PC-9 (cell line): ENCODE measurements at regions not wholly inside any gene's neighbourhood (a gene's known extent, or its start where the extent isn't known, plus 50 kb on each side); places are given as distances from the start of the nearest gene placed in this dataset.
"Not testable (repeated sequence)": the region's sequence is repeated elsewhere in the genome, so short reads cannot be mapped to it uniquely, and the experiment has no call there.

Experiments
- BruUV-seq: library from RNA; stranded (reverse); fragments of 400-500 nt; replicated peaks from 2 replicates; lab custom pipeline; 2021; lab: Mats Ljungman, UMichigan
- CTCF ChIA-PET: fragments of 300-600 bp; sonication (Branson Sonifier 250); formaldehyde crosslinking; loops from one replicate; lab custom pipeline; 2022; ENCODE audit warnings: antibody characterized with exemption; lab: Charles Lee
- POLR2A ChIA-PET: fragments of 300-600 bp; sonication (Branson Sonifier 250); formaldehyde crosslinking; loops from one replicate; lab custom pipeline; 2022; ENCODE audit warnings: antibody characterized with exemption; ENCODE audit not compliant: unreplicated experiment; lab: Charles Lee
- DNase-seq, 2 experiments: peaks; one replicate each; pipeline versions ENCODE4 v3.0.0 to v3.0.0-alpha.2; 2015 to 2022; ENCODE audit warnings: mixed read lengths in 1 of 2
- H2AFZ ChIP-seq: fragments of 200-600 bp; sonication (generic); 2 replicates; pipeline ENCODE4 v1.8.1; 2017; ENCODE audit warnings: antibody characterized with exemption
- H3F3A ChIP-seq: fragments of 200-600 bp; sonication (generic); 2 replicates; pipeline ENCODE4 v1.8.1; 2017; ENCODE audit warnings: antibody characterized with exemption, mild to moderate bottlenecking, low read depth; ENCODE audit not compliant: insufficient read depth
- H3K27ac ChIP-seq: fragments of 200-600 bp; sonication (generic); 2 replicates; pipeline ENCODE4 v1.6.1; 2016; ENCODE audit warnings: mixed run types
- H3K27me3 ChIP-seq: fragments of 200-600 bp; sonication (generic); 2 replicates; pipeline ENCODE4 v1.6.1; 2016; ENCODE audit warnings: low read depth, mixed run types; ENCODE audit not compliant: insufficient read depth
- H3K36me3 ChIP-seq: fragments of 200-600 bp; sonication (generic); 2 replicates; pipeline ENCODE4 v1.6.1; 2016; ENCODE audit warnings: low read depth, mixed run types
- H3K4me1 ChIP-seq: fragments of 200-600 bp; sonication (generic); replicated peaks from 2 replicates; pipeline ENCODE4 v1.6.1; 2016; ENCODE audit warnings: mixed run types; ENCODE audit not compliant: insufficient read depth
- H3K4me2 ChIP-seq: fragments of 200-600 bp; sonication (generic); 2 replicates; pipeline ENCODE4 v1.6.1; 2017; ENCODE audit warnings: mixed run types
- H3K4me3 ChIP-seq: fragments of 200-600 bp; sonication (generic); 2 replicates; pipeline ENCODE4 v1.6.1; 2016; ENCODE audit warnings: mixed run types
- H3K79me2 ChIP-seq: fragments of 200-600 bp; sonication (generic); 2 replicates; pipeline ENCODE4 v1.6.1; 2017; ENCODE audit warnings: low read depth, mixed run types
- H3K9me2 ChIP-seq: fragments of 200-600 bp; sonication (generic); 2 replicates; pipeline ENCODE4 v1.8.1; 2017; ENCODE audit warnings: mild to moderate bottlenecking; ENCODE audit not compliant: insufficient read depth
- H3K9me3 ChIP-seq: fragments of 200-600 bp; sonication (generic); 2 replicates; pipeline ENCODE4 v1.8.1; 2016; ENCODE audit warnings: low read depth; ENCODE audit not compliant: insufficient read depth
- H4K20me1 ChIP-seq: fragments of 200-600 bp; sonication (generic); 2 replicates; pipeline ENCODE4 v1.8.1; 2017; ENCODE audit not compliant: insufficient read depth
- CTCF ChIP-seq: fragments of 200-600 bp; sonication (generic); conservative IDR thresholded peaks from 2 replicates; pipeline ENCODE4 v1.6.1; 2017; ENCODE audit warnings: mixed run types, antibody characterized with exemption, mild to moderate bottlenecking, moderate library complexity
- EZH2 ChIP-seq: fragments of 200-600 bp; sonication (generic); IDR thresholded peaks from 2 replicates; pipeline ENCODE4 v1.8.0; 2017; ENCODE audit warnings: antibody characterized with exemption, low read depth
- intact Hi-C: fragments of 100-400 bp; cut with micrococcal nuclease; formaldehyde crosslinking; loops from one replicate; pipeline ENCODE4 v1.10.0; 2022; ENCODE audit not compliant: unreplicated experiment

DNA sequence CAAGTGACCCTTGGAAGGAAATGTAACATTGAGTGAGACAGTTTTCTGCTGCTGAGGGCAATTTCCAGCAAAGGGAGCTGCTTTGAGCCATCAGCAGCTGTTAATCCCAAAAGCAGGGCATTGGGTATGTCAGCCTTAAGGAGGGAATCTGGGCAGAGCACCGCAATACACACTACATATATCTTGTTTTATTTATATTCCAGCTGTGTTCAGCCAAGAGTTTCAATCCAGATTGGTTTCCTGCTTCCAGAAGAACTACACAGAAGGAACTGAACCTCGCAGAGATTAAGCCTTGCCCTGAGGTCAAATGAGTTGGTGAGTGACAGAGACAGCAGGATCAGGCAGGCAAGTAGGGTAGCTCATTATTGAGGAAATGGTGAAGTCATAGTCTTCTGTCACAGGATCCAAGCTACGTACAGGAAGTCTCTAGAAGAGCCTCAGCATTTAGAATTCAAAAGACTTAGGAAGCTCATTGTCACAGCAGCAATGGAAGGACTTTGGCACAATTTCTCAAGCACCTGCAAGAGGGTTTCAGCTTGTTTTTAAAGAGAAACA is 109.9 kb upstream of the HEY2 start:
- H3F3A ChIP-seq = no peaks in the 10 kb centered on the region
- no peaks in the 10 kb centered on the region for H3K36me3 ChIP-seq
- intact Hi-C loops = no loop called here
- H3K4me3 ChIP-seq = no peak overlapping the region
- no peaks in the 10 kb centered on the region for H3K4me1 ChIP-seq
- POLR2A ChIA-PET = interaction anchor here (0.6 to 0.7 kb wide), 2 partner anchors 10 to 30 kb away, joined by 3 to 4 read pairs; no protein-coding TSS in a partner anchor
- no peak for DNase-seq
- no peak overlapping the region for H3K27ac ChIP-seq
- no peaks in the 10 kb centered on the region for H3K79me2 ChIP-seq
- H4K20me1 ChIP-seq = no peaks in the 10 kb centered on the region
- CTCF ChIA-PET = no interaction called here
- no peak overlapping the region for H3K4me2 ChIP-seq
- H2AFZ ChIP-seq = peak overlapping the region; percentile 28; the same call in 1 of the 2 replicates
- no peaks in the 10 kb centered on the region for H3K9me3 ChIP-seq
- TF ChIP-seq EZH2 (no peak), CTCF (no peak)
- H3K9me2 ChIP-seq = no peaks in the 10 kb centered on the region
- no peaks in the 10 kb centered on the region for H3K27me3 ChIP-seq
- no TSS peak for BruUV-seq

DNA sequence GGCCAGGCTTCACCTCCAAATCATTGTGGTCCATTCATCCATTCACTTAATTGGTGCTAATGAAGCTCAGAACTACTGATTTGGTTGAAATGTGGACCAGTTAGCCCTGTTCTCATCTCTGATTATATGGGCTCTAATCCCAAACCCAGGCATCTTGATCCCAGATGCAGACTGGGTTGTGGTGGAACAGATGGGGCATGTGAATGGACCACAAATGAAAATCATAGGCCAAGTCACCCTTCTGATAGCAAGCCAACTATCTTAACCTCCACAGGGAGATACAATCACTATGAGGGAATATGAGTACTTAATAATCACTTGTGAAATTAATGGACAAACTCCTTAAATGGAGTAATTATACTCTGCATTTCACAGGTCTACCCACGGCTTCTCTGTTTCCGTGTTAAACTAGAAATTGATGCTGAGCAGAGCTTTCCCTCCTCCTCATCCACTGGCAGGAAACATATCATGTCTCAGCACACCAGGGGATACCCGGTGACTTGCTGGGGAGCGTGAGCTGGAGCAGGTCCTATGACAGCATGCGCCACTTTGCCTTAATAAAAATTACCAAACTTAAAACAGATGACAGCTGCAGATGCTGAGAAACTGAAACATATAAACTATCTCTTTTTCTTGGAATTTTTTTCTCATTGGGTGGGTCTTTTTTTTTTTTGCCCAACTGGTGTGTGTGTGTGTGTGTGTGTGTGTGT is 108.8 kb upstream of the HEY2 start:
- no TSS peak for BruUV-seq

GRCh38 chr6:125643967-125644661 is 105.3 kb upstream of the HEY2 start:
- H3K27me3 ChIP-seq, H3K9me3 ChIP-seq, H3K9me2 ChIP-seq, H3K79me2 ChIP-seq, H4K20me1 ChIP-seq, H3F3A ChIP-seq, H3K4me3 ChIP-seq, H2AFZ ChIP-seq, H3K27ac ChIP-seq, H3K4me2 ChIP-seq, H3K36me3 ChIP-seq, DNase-seq, BruUV-seq, intact Hi-C loops, H3K4me1 ChIP-seq: not testable (repeated sequence)
- CTCF ChIA-PET = interaction anchor here (0.6 kb wide), 2 partner anchors 86 to 184 kb away, joined by 3 to 7 read pairs; no protein-coding TSS in a partner anchor
- POLR2A ChIA-PET = interaction anchor here (0.7 kb wide), 1 partner anchor 113 kb away, joined by 5 read pairs; no protein-coding TSS in a partner anchor

More for the DNA sequence above, 108.8 kb upstream of the HEY2 start:
- ChIA-PET CTCF (interaction anchor here (0.7 kb wide), 1 partner anchor 1553 kb away, joined by 5 read pairs; no protein-coding TSS in a partner anchor), POLR2A (no interaction called here)
- no peaks in the 10 kb centered on the region for H3F3A ChIP-seq
- H3K4me1 ChIP-seq = no peaks in the 10 kb centered on the region
- intact Hi-C loops = no loop called here
- no peak for DNase-seq
- H3K27me3 ChIP-seq = no peaks in the 10 kb centered on the region
- no peaks in the 10 kb centered on the region for H4K20me1 ChIP-seq
- H3K4me3 ChIP-seq = no peak overlapping the region
- H3K27ac ChIP-seq = no peak overlapping the region
- H3K4me2 ChIP-seq = no peak overlapping the region
- H3K9me3 ChIP-seq = no peaks in the 10 kb centered on the region
- H3K36me3 ChIP-seq = no peaks in the 10 kb centered on the region
- H3K9me2 ChIP-seq = no peaks in the 10 kb centered on the region
- H2AFZ ChIP-seq = peak overlapping the region; percentile 28
- H3K79me2 ChIP-seq = no peaks in the 10 kb centered on the region
- TF ChIP-seq EZH2 = no peak
- no peak for TF ChIP-seq CTCF
